KOPT-K1 (cell line): ENCODE measurements at regions not wholly inside any gene's neighbourhood (a gene's known extent, or its start where the extent isn't known, plus 50 kb on each side); places are given as distances from the start of the nearest gene placed in this dataset.

Source experiments
- H3K27ac ChIP-seq: fragments of 200-600 bp; sonication (generic); 2 replicates; pipeline ENCODE4 v1.5.1; 2016; ENCODE audit warnings: antibody characterized with exemption, mild to moderate bottlenecking, low read depth, low read length; ENCODE audit not compliant: poor library complexity, severe bottlenecking
- H3K36me3 ChIP-seq: fragments of 200-600 bp; sonication (generic); 2 replicates; pipeline ENCODE4 v1.5.1; 2017; ENCODE audit warnings: antibody characterized with exemption, mild to moderate bottlenecking, low read length, moderate library complexity; ENCODE audit not compliant: insufficient read depth
- H3K9me3 ChIP-seq: fragments of 200-600 bp; sonication (generic); 2 replicates; pipeline ENCODE4 v1.5.1; 2017; ENCODE audit warnings: antibody characterized with exemption, low read length, mild to moderate bottlenecking; ENCODE audit not compliant: insufficient read depth, poor library complexity, severe bottlenecking

GRCh38 chr2:144151851-144152250, 368.1 kb downstream of the ZEB2 start:
- H3K9me3 ChIP-seq: no peaks in the 10 kb centered on the region
- no peaks in the 10 kb centered on the region for H3K36me3 ChIP-seq
- H3K27ac ChIP-seq: no peak overlapping the region

GRCh38 chr2:144151405-144151804, 368.5 kb downstream of the ZEB2 start:
- no peaks in the 10 kb centered on the region for H3K36me3 ChIP-seq
- H3K9me3 ChIP-seq: no peaks in the 10 kb centered on the region
- H3K27ac ChIP-seq: no peak overlapping the region

DNA sequence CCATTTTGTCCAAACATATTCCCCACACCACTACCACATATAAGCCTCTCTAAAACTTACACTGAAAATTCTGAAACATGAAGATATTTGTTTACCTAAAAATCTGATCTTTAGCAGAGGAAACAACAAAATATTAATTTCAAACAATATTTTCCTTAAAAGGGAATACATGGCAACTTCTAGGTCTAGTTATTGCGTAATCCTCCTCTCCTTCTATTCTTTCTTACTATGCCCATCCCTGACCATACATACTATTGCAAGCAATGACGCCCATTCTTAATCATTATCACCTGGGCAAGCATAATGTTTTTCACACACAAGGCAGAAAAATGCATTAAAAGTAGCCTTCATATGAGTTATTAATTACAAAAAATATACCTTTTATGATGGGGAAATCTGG, 372.6 kb downstream of the ZEB2 start:
- Histone ChIP-seq H3K27ac (no peak overlapping the region), H3K9me3 (no peaks in the 10 kb centered on the region), H3K36me3 (no peaks in the 10 kb centered on the region)

- Histone ChIP-seq H3K9me3 (no peaks in the 10 kb centered on the region), H3K27ac (no peak overlapping the region), H3K36me3 (no peaks in the 10 kb centered on the region)
Measured at GRCh38 chr2:144146876-144147275, 373.0 kb downstream of the ZEB2 start.

DNA sequence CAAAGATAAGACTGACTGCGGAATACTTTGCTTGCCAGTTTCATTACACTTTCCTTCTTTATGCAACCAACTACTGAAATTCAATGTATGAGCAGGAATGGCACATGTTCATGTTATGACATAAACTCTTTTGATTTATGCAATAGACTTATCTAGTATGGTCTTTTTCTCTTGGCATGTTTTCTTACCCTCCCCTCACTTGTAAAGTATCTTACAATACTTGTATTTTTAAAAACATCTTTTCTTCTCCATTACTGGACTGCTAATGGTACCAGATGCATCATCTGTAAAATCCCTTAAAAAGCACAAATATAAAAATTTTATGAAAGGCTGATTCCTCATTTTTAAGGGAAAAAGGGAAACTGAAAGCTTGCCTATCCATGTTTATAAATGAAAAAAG, 373.8 kb downstream of the ZEB2 start:
- Histone ChIP-seq H3K9me3 (no peaks in the 10 kb centered on the region), H3K36me3 (no peaks in the 10 kb centered on the region), H3K27ac (no peak overlapping the region)

- Histone ChIP-seq H3K27ac (no peak overlapping the region), H3K36me3 (no peaks in the 10 kb centered on the region), H3K9me3 (no peaks in the 10 kb centered on the region)
Measured at GRCh38 chr2:144143294-144144151, 376.4 kb downstream of the ZEB2 start.

DNA sequence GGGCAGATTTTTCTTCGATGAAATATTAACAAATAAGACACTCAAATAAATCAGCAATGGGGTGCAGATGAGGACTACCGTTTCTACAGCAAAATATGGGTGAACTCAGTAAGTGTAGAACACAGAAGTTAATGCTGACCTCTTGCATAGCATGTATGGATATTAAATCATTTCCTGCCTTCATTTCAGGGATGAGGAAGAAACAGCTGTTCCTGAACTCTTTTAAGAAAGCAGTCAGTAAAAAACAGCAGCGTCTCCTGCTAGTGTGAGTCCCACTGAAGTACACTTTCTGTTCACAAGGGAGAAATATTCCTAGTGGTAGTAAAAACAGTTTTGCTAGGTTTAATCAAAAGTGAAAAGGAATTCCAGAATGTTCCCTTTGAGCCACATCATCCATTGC, 379.0 kb downstream of the ZEB2 start:
- Histone ChIP-seq H3K36me3 (no peaks in the 10 kb centered on the region), H3K9me3 (no peaks in the 10 kb centered on the region), H3K27ac (no peak overlapping the region)

- no peaks in the 10 kb centered on the region for H3K9me3 ChIP-seq
- H3K27ac ChIP-seq: no peak overlapping the region
- no peaks in the 10 kb centered on the region for H3K36me3 ChIP-seq
Measured at GRCh38 chr2:144137705-144138428, 382.1 kb downstream of the ZEB2 start.

DNA sequence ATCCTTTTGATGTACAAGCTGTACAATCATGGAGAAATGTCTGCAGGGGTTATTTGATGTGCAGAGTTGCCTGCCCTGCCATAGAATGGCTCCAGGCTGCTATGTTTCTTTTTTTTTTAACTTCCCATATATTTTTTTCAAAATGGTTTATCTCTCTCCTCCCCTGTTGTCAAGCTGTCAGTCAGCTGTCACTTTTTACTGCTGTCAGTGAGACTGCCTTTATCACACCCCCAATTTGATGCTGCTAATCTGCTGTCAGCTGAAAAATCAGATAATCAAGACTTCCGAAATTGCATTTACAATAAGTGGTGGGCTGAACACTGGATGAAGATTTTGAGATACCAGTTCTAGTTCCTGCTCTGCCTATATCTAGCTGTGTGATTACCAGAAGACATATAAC, 382.6 kb downstream of the ZEB2 start:
- Histone ChIP-seq H3K36me3 (no peaks in the 10 kb centered on the region), H3K9me3 (no peaks in the 10 kb centered on the region), H3K27ac (no peak overlapping the region)

DNA sequence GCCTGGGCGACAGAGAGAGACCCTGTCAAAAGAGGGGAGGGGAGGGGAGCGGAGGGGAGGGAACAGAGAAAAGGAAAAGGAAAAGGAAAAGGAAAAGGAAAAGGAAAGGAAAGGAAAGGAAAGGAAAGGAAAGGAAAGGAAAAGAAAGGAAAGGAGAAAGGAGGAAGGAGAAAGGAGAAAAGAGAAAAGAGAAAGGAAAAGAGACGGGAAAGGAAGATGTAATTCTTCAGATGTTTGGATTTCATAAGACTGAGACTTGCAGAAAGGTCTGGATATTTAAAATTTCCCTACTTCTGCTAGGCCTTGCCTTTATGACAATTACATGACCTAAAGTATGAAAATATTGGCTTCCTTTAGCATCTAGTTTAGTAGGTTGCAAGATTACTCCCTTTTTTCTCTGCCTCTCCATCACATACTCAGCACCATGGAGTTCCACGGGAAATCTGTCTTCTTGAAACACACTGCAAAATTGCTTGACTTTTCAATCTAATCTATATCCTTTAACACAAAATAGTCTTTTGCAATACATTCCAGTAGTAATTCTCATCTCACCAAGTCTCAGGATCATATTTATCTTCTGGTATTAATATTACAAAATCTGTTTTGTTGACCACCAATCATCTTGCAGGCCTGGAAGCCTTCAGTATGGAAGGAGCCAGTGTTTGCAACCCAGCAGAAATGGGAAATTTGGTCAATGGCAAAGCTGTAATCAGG, 383.5 kb downstream of the ZEB2 start:
- no peaks in the 10 kb centered on the region for H3K9me3 ChIP-seq
- H3K36me3 ChIP-seq: no peaks in the 10 kb centered on the region
- no peak overlapping the region for H3K27ac ChIP-seq

DNA sequence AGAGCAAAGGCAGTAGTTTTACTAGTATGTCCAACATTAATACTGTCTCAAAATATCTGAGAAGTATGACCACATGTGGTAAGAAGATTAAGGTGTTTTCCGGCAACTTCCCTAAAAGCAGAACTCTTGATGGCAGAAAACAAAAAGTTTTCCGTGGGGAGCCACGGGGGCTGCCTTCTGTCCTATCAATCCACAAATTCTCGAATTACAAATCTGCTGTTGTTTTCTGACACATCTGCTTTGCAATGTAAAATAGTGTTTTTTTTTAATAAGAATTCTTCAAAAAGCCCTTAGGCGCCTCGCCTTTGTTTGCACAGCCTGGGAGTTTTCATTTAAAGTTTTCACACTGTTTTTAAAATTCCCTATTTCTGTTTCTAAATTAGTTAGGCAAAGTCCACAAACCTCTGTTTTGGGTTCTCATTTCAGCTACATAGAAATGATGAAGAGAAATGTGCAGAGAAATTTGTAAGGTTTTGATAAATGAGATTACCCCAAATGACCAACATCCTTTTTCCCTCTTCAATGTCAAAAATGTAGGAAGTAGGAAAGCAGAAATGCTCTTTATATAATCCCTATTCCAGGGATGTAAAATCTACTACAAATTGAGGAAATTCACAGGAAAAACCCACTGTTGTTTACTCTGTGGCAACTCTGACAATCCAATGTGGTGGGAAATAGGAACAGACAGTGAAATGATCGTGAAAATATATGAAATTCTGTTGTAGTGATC, 385.8 kb downstream of the ZEB2 start:
- H3K9me3 ChIP-seq: no peaks in the 10 kb centered on the region
- H3K27ac ChIP-seq: no peak overlapping the region
- no peaks in the 10 kb centered on the region for H3K36me3 ChIP-seq

DNA sequence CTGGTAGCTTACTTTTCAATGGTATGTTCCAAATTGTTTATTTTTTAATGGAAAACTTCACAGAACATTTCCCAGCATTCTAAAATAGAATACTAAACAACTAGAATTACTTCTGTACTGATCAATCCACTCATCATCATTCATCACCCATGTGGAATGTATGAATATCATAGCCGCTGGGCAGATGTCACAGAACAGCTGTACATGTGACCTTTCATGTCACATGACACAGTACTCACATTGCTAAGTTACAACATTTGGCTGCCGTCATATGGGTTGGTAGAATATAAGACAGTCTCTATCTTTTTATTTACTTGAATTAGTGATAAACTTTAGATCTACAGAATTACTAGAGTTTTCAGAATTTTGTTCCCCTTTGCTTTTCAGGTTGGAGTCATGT, 387.6 kb downstream of the ZEB2 start:
- H3K36me3 ChIP-seq: no peaks in the 10 kb centered on the region
- no peaks in the 10 kb centered on the region for H3K9me3 ChIP-seq
- H3K27ac ChIP-seq: no peak overlapping the region

- H3K36me3 ChIP-seq: no peaks in the 10 kb centered on the region
- H3K27ac ChIP-seq: no peak overlapping the region
- H3K9me3 ChIP-seq: no peaks in the 10 kb centered on the region
Measured at GRCh38 chr2:144131042-144131441, 388.9 kb downstream of the ZEB2 start.

- H3K9me3 ChIP-seq: no peaks in the 10 kb centered on the region
- H3K36me3 ChIP-seq: no peaks in the 10 kb centered on the region
- no peak overlapping the region for H3K27ac ChIP-seq
Measured at GRCh38 chr2:144130551-144130950, 389.4 kb downstream of the ZEB2 start.
